K562 (cell line): ENCODE measurements at regions not wholly inside any gene's neighbourhood (a gene's known extent, or its start where the extent isn't known, plus 50 kb on each side); places are given as distances from the start of the nearest gene placed in this dataset.

Experiments
- ATAC-seq: fragments of 200-7000 bp; cut with Tn5 transposase; 3 replicates; pipeline ENCODE4 v1.9.1; 2020; ENCODE audit warnings: moderate library complexity
- BruUV-seq: library from RNA; stranded (reverse); fragments of 400-500 nt; replicated peaks from 2 replicates; lab custom pipeline; 2021; lab: Mats Ljungman, UMichigan
- CTCF ChIA-PET: fragments of 300-600 bp; formaldehyde crosslinking; extraction: SDS; loops from one replicate; lab custom pipeline; 2021; ENCODE audit warnings: low intra/inter-chr PET ratio; lab: Yijun Ruan, JAX
- POLR2A ChIA-PET: fragments of 300-600, 350-650 bp; sonication (Branson Sonifier 250); formaldehyde crosslinking; extraction: SDS; loops from one replicate; lab custom pipeline; 2021; ENCODE audit warnings: antibody characterized with exemption, inconsistent platforms; lab: Yijun Ruan, JAX
- DNase-seq, 4 experiments: peaks; one replicate each; pipeline versions ENCODE4 v3.0.0 to v3.0.0-alpha.2; 2011 to 2018; ENCODE audit warnings: low spot score in 3 of 4, mixed read lengths in 3 of 4; ENCODE audit errors: extremely low read depth in 1 of 4
- FAIRE-seq: peaks from 2 replicates; lab custom pipeline; 2011; peaks lifted over from hg19 to GRCh38; lab: Jason Lieb, UNC
- H2AFZ ChIP-seq: 2 replicates; pipeline ENCODE4 v1.6.0; 2011; ENCODE audit warnings: low read depth, low read length, control low read depth, inconsistent platforms
- H3K27ac ChIP-seq: fragments of 200-600 bp; 3 replicates; pipeline ENCODE4 v1.8.0; 2011; ENCODE audit warnings: low read depth, mild to moderate bottlenecking, control low read depth, inconsistent platforms, low read length, moderate library complexity, mixed read lengths; ENCODE audit errors: extremely low read depth
- H3K27me3 ChIP-seq, 2 experiments: fragments of 300-600 bp in 1 of 2; 2 replicates in 1 of 2; 3 replicates in 1 of 2; pipeline versions ENCODE4 v1.6.0 to v1.8.0; 2011; ENCODE audit warnings: inconsistent platforms in 2 of 2, low read length in 2 of 2, mild to moderate bottlenecking in 1 of 2, mixed read lengths in 1 of 2, moderate library complexity in 1 of 2; ENCODE audit not compliant: control insufficient read depth in 2 of 2, insufficient read depth in 2 of 2
- H3K36me3 ChIP-seq: fragments of 300-600 bp; 3 replicates; pipeline ENCODE4 v1.8.0; 2011; ENCODE audit warnings: mild to moderate bottlenecking, low read length, inconsistent platforms; ENCODE audit not compliant: control insufficient read depth, insufficient read depth
- H3K4me1 ChIP-seq, 2 experiments: fragments of 200-600 bp in 1 of 2; replicated peaks in 1 of 2; 2 replicates in 1 of 2; 3 replicates in 1 of 2; pipeline versions ENCODE4 v1.5.1 to v1.8.0; 2011; ENCODE audit warnings: inconsistent platforms in 2 of 2, low read length in 2 of 2, mild to moderate bottlenecking in 1 of 2, mixed read lengths in 1 of 2, moderate library complexity in 1 of 2; ENCODE audit not compliant: control insufficient read depth in 2 of 2, insufficient read depth in 2 of 2
- H3K4me2 ChIP-seq: 2 replicates; pipeline ENCODE4 v1.6.1; 2011; ENCODE audit warnings: low read length, control low read depth, inconsistent platforms, mixed read lengths; ENCODE audit not compliant: insufficient read depth
- H3K4me3 ChIP-seq: fragments of 200-600 bp; sonication (generic), shearing (Covaris generic); 2 replicates; pipeline ENCODE4 v1.5.1; 2016; ENCODE audit warnings: control low read depth, inconsistent platforms
- H3K79me2 ChIP-seq: fragments of 200-600 bp; 3 replicates; pipeline ENCODE4 v1.8.0; 2011; ENCODE audit warnings: low read length, inconsistent platforms; ENCODE audit not compliant: control insufficient read depth, insufficient read depth
- H3K9ac ChIP-seq, 2 experiments: 2 replicates each; pipeline versions ENCODE4 v1.6.0 to v1.6.1; 2011; ENCODE audit warnings: low read depth in 2 of 2, low read length in 2 of 2, control low read depth in 1 of 2, inconsistent platforms in 1 of 2, mild to moderate bottlenecking in 1 of 2, mixed read lengths in 1 of 2; ENCODE audit not compliant: insufficient read depth in 1 of 2
- H3K9me1 ChIP-seq: one replicate; pipeline ENCODE4 v1.6.0; 2011; ENCODE audit warnings: inconsistent platforms, mild to moderate bottlenecking, low read length, moderate library complexity; ENCODE audit not compliant: control insufficient read depth, insufficient read depth
- H3K9me3 ChIP-seq: replicated peaks from 2 replicates; pipeline ENCODE4 v1.5.1; 2011; ENCODE audit warnings: low read depth, low read length, inconsistent platforms; ENCODE audit not compliant: control insufficient read depth, insufficient read depth
- H4K20me1 ChIP-seq: replicated peaks from 2 replicates; pipeline ENCODE4 v1.6.1; 2011; ENCODE audit warnings: low read length, inconsistent platforms, mixed read lengths; ENCODE audit not compliant: control insufficient read depth, insufficient read depth
- HNRNPK ChIP-seq: fragments of 200-400 bp; formaldehyde crosslinking; IDR thresholded peaks from one replicate; pipeline ENCODE4 v1.6.1; 2018; ENCODE audit warnings: mild to moderate bottlenecking, low read depth, low read length; ENCODE audit not compliant: poor library complexity, severe bottlenecking
- NELFE ChIP-seq: IDR thresholded peaks from 2 replicates; pipeline ENCODE4 v1.6.1; 2011; ENCODE audit warnings: mild to moderate bottlenecking; ENCODE audit not compliant: insufficient read depth, insufficient read length
- NUFIP1 ChIP-seq: fragments of 450-650 bp; IDR thresholded peaks from 2 replicates; pipeline ENCODE4 v1.6.1; 2018; ENCODE audit not compliant: partially characterized antibody
- RAD21 ChIP-seq, 2 experiments: fragments of 250-450 bp in 1 of 2; fragments of 450-650 bp in 1 of 2; sonication (Bioruptor Pico) in 1 of 2; formaldehyde crosslinking in 1 of 2; IDR thresholded peaks in 1 of 2; conservative IDR thresholded peaks in 1 of 2; 2 replicates each; pipeline versions ENCODE4 v1.4.0 to v1.8.0; 2020 to 2022; ENCODE audit warnings: mild to moderate bottlenecking in 2 of 2, moderate library complexity in 1 of 2
- SMC3 ChIP-seq: conservative IDR thresholded peaks from 2 replicates; pipeline ENCODE4 v1.6.1; 2011; ENCODE audit warnings: low read depth, low read length, improper control_type of control experiment; ENCODE audit not compliant: insufficient read depth
- YY1 ChIP-seq, 3 experiments: IDR thresholded peaks; 2 replicates each; pipeline ENCODE4 v1.6.1; 2011; ENCODE audit warnings: low read length in 2 of 3, mild to moderate bottlenecking in 2 of 3, moderate library complexity in 2 of 3, borderline replicate concordance in 1 of 3, control low read depth in 1 of 3, low read depth in 1 of 3; ENCODE audit not compliant: insufficient read depth in 3 of 3, insufficient replicate concordance in 2 of 3, control insufficient read depth in 1 of 3, insufficient read length in 1 of 3; ENCODE audit errors: extremely low read depth in 1 of 3
- ZNF41 ChIP-seq: fragments of 250-450 bp; sonication (Bioruptor Pico); conservative IDR thresholded peaks from 2 replicates; pipeline ENCODE4 v1.4.0; 2020; ENCODE audit warnings: mild to moderate bottlenecking
- whole genome bisulfite sequencing: fragments of 100-300 bp; shearing (Covaris generic); methylation state at CpG from one replicate; pipeline ENCODE4 v1.1.6; 2016; ENCODE audit warnings: low coverage, mixed read lengths; ENCODE audit not compliant: insufficient coverage; ENCODE audit errors: missing lambda C conversion rate; 5-methylcytosine and 5-hydroxymethylcytosine counted together
- in situ Hi-C: fragments of 300-500 bp; cut with MboI; formaldehyde crosslinking; loops from 4 replicates; pipeline ENCODE4 v1.15.0; 2018; ENCODE audit warnings: inconsistent platforms, mixed read lengths
- intact Hi-C: fragments of 100-400 bp; cut with micrococcal nuclease; formaldehyde crosslinking; loops from 2 replicates; pipeline ENCODE4 v1.14.2; 2022
- TF ChIP-seq, protein P1 (sequence below), 2 experiments: fragments of 450-650 bp; formaldehyde crosslinking in 1 of 2; IDR thresholded peaks; 2 replicates each; pipeline versions ENCODE4 v1.4.0 to v1.6.1; 2014 to 2020; ENCODE audit warnings: mild to moderate bottlenecking in 2 of 2, borderline replicate concordance in 1 of 2, low read depth in 1 of 2
- TF ChIP-seq, protein P2 (sequence below), 3 experiments: IDR thresholded peaks in 2 of 3; conservative IDR thresholded peaks in 1 of 3; 2 replicates each; pipeline ENCODE4 v1.5.1; 2011 to 2012; ENCODE audit warnings: low read length in 3 of 3, mild to moderate bottlenecking in 3 of 3, control low read depth in 2 of 3, improper control_type of control experiment in 1 of 3, inconsistent platforms in 1 of 3, low read depth in 1 of 3, mixed read lengths in 1 of 3, moderate library complexity in 1 of 3; ENCODE audit not compliant: insufficient read depth in 2 of 3

DNA sequence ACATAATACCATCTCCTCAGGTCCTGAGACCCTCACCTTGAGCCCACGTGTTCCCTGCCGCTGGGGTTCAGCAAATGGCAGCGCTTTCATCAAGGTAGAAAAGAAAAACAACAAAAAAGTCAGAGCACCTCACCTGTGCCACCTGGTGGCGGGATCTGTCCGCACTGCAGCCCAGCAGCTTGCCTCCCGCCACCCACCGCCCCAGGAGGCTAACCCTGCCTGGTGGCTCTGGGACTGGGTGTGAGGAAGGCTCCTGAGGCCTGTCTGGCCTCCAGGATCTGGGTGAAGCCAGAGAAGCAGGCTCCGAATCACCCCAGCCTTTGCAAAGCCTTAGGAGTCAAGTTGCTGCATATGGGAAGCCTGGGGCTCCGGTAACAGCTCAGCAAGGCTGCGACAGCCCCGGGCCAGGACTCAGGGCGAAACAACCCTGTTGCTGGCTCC lies 270.8 kb downstream of the BMP7 start:
- intact Hi-C loops (no loop called here), in situ Hi-C loops (no loop called here)
- BruUV-seq: no TSS peak
- no peaks in the 10 kb centered on the region for H3K36me3 ChIP-seq
- POLR2A ChIA-PET: interaction anchor here (0.5 to 1.1 kb wide), 2 partner anchors 8 to 74 kb away, joined by 3 to 5 read pairs; no protein-coding TSS in a partner anchor
- H3K9me3 ChIP-seq: no peaks in the 10 kb centered on the region; the same call in none of the 2 replicates
- H3K4me3 ChIP-seq: no peak overlapping the region
- CTCF ChIA-PET: no interaction called here
- WGBS: 9% methylated on average over 12 of the region's 12 CpGs
- no peak overlapping the region for H2AFZ ChIP-seq
- DNase-seq (peak; percentile 44 to 63 (median 60)), ATAC-seq (peak; percentile 92), FAIRE-seq (no peak)
- no peaks in the 10 kb centered on the region for H4K20me1 ChIP-seq
- no peak overlapping the region for H3K9ac ChIP-seq
- H3K27ac ChIP-seq: no peak overlapping the region
- H3K4me1 ChIP-seq: peaks cover 0 to 3% of the 10 kb centered on the region in 2 experiments; a peak in 1 of 5 replicates
- H3K79me2 ChIP-seq: no peaks in the 10 kb centered on the region
- H3K9me1 ChIP-seq: peaks cover 2% of the 10 kb centered on the region
- no peak overlapping the region for H3K4me2 ChIP-seq
- H3K27me3 ChIP-seq: peaks cover 2 to 31% of the 10 kb centered on the region in 2 experiments; a peak in 2 of 5 replicates
- TF ChIP-seq, protein P1, sequence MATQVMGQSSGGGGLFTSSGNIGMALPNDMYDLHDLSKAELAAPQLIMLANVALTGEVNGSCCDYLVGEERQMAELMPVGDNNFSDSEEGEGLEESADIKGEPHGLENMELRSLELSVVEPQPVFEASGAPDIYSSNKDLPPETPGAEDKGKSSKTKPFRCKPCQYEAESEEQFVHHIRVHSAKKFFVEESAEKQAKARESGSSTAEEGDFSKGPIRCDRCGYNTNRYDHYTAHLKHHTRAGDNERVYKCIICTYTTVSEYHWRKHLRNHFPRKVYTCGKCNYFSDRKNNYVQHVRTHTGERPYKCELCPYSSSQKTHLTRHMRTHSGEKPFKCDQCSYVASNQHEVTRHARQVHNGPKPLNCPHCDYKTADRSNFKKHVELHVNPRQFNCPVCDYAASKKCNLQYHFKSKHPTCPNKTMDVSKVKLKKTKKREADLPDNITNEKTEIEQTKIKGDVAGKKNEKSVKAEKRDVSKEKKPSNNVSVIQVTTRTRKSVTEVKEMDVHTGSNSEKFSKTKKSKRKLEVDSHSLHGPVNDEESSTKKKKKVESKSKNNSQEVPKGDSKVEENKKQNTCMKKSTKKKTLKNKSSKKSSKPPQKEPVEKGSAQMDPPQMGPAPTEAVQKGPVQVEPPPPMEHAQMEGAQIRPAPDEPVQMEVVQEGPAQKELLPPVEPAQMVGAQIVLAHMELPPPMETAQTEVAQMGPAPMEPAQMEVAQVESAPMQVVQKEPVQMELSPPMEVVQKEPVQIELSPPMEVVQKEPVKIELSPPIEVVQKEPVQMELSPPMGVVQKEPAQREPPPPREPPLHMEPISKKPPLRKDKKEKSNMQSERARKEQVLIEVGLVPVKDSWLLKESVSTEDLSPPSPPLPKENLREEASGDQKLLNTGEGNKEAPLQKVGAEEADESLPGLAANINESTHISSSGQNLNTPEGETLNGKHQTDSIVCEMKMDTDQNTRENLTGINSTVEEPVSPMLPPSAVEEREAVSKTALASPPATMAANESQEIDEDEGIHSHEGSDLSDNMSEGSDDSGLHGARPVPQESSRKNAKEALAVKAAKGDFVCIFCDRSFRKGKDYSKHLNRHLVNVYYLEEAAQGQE (IDR thresholded peaks at IDR 0.05; ENCODE audit: borderline replicate concordance): peak; percentile 34
- TF ChIP-seq, protein P1 (CRISPR knock-in tag; IDR thresholded peaks at IDR 0.05; ENCODE audit: low read depth): no peak
- TF ChIP-seq, protein P2, sequence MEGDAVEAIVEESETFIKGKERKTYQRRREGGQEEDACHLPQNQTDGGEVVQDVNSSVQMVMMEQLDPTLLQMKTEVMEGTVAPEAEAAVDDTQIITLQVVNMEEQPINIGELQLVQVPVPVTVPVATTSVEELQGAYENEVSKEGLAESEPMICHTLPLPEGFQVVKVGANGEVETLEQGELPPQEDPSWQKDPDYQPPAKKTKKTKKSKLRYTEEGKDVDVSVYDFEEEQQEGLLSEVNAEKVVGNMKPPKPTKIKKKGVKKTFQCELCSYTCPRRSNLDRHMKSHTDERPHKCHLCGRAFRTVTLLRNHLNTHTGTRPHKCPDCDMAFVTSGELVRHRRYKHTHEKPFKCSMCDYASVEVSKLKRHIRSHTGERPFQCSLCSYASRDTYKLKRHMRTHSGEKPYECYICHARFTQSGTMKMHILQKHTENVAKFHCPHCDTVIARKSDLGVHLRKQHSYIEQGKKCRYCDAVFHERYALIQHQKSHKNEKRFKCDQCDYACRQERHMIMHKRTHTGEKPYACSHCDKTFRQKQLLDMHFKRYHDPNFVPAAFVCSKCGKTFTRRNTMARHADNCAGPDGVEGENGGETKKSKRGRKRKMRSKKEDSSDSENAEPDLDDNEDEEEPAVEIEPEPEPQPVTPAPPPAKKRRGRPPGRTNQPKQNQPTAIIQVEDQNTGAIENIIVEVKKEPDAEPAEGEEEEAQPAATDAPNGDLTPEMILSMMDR (IDR thresholded peaks at IDR 0.05 in 2 of 3, conservative IDR thresholded peaks at IDR 0.05 in 1 of 3; ENCODE audit: insufficient read depth in 2 of 3, low read depth in 1 of 3, low read length in 3 of 3): peak; percentile 62 to 68 (median 66)
- TF ChIP-seq YY1 (IDR thresholded peaks at IDR 0.05; ENCODE audit: borderline replicate concordance in 1 of 3, control insufficient read depth in 1 of 3, extremely low read depth in 1 of 3, insufficient read depth in 3 of 3, insufficient read length in 1 of 3, insufficient replicate concordance in 2 of 3, low read depth in 1 of 3, low read length in 2 of 3): no peak
- peak in 1 of 2 experiments; percentile 51; a peak in 3 of 4 replicates for TF ChIP-seq RAD21 (CRISPR knock-in tag; conservative IDR thresholded peaks at IDR 0.05 in 1 of 2, IDR thresholded peaks at IDR 0.05 in 1 of 2)
- TF ChIP-seq SMC3: peak; percentile 55
- TF ChIP-seq HNRNPK: no peak
- TF ChIP-seq ZNF41 (CRISPR knock-in tag): no peak
- TF ChIP-seq NUFIP1: no peak
- no peak for TF ChIP-seq NELFE
